Fibroblast of peridontal ligament (primary cell): ENCODE measurements at regions not wholly inside any gene's neighbourhood (a gene's known extent, or its start where the extent isn't known, plus 50 kb on each side); places are given as distances from the start of the nearest gene placed in this dataset.
A peak's percentile ranks its signal among the peaks of the same experiment; 100 is the strongest.
"Not testable (repeated sequence)": the region's sequence is repeated elsewhere in the genome, so short reads cannot be mapped to it uniquely, and the experiment has no call there.

Experiments used
- DNase-seq: peaks from one replicate; pipeline ENCODE4 v3.0.0-alpha.2; 2010; ENCODE audit errors: extremely low read depth

GRCh38 chr4:82247629-82248028 lies 126.2 kb downstream of the HNRNPD start:
- DNase-seq = no peak

DNA sequence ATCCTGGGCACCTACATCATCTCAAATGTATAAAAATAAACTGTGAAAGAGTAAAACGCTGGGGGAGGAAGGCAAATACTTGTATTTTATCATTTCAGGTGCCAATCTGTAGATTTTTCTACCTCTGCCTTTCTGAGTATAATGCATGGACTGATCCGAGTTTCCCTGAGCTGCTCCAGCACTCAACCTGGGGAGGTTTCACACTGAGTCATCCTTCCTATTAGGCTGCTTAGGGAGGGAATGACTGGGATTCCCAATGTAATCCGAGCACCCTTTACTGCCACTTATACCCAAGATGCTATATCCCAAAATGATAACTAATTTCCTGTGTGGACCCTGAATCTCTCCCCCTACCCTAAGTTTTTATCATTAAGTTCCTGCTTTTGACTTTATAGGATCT lies 126.6 kb downstream of the HNRNPD start:
- DNase-seq = no peak

GRCh38 chr4:82241534-82241933 lies 132.3 kb downstream of the HNRNPD start:
- no peak for DNase-seq

- no peak for DNase-seq
These were observed 133.4 kb downstream of the HNRNPD start for GRCh38 chr4:82240410-82240809.

DNA sequence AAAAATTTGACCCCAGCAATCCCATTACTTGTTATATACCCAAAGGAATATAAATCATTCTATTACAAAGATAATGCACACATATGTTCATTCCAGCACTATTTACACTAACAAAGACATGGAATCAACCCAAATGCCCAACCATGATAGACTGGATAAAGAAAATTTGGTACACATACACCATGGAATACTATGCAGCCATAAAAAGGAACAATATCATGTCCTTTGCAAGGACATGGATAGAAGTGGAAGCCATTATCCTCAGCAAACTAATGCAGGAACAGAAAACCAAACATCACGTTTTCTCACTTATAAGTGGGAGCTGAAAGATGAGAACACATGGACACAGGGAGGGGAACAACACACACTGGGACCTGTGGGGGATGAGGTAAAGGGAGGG lies 136.6 kb downstream of the HNRNPD start:
- DNase-seq = not testable (repeated sequence)

- DNase-seq = no peak
These were observed 138.4 kb downstream of the HNRNPD start for GRCh38 chr4:82235346-82235745.

GRCh38 chr4:82232891-82233290 lies 140.9 kb downstream of the HNRNPD start:
- DNase-seq = no peak

DNA sequence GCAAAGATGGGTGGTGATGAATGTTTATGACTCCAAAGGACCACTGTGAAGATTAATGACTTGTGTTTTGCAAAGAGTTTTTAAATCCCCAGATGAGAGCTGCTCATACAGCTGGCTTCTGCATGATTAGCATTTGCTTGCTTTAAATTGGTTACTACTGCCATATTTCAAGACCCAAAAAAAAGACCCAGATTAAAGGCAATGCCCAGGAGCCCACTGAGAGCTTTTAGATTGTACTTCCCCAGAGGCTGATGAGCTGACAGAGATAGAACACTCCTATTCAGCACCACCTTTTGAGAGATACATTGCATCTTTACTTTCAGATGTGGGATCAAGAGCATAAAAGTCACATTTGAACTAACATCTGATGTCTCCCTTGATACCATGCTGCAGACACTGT lies 142.0 kb downstream of the HNRNPD start:
- DNase-seq = no peak

DNA sequence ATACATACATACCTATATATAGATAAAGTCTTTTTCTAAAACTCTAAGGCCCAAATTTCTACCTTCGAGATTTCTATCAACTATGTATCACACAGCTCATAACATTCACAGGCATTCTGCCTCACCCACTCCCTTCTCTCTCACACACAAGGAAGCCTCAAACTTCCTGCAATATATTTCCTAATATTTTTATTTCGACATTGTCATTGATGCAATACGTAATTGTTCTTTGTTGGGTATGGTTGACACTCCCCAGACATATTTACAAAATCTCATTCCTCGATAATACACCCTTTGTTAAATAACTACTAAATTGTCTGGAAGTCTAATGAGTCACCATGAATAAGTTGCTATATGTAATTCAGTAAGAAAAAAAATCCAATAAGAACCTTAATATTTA lies 143.5 kb downstream of the HNRNPD start:
- DNase-seq = no peak

DNA sequence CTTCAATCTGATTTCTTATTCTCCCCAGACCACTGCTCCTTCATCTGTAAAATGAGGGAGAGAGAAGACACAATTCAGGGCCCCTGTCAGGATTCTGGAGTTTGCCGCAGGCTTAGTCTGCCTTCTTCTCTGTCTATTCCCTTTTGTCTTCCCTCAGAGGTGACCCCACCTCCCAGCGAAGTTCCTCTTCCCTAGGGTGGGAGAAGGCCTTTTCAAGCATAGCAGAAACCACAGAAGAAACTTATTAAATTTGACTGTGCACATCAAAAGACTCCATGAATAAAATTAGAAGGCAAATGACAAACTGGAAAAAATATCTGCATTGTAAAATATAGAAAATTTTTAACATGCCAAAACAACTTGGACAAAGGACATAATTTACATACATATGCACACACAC lies 148.8 kb downstream of the HNRNPD start:
- no peak for DNase-seq

GRCh38 chr4:82223715-82224114 lies 150.1 kb downstream of the HNRNPD start:
- no peak for DNase-seq

DNA sequence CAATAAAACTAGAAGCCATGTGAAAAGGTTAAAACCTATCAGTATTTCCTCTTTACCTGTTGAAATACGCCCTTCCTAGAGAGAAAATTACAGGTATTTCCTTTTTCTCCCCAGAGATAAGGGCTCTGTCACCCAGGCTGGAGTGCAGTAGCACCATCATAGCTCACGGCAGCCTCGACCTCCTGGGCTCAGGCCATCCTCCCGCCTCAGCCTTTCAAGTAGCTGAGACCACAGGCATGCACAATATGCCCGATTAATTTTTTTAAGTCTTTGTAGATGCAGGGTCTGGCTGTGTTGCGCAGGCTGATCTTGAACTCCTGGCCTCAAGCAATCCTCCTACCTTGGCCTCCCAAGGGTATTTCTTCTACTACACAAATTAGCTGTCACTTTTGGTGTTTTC lies 154.4 kb downstream of the HNRNPD start:
- no peak for DNase-seq

DNA sequence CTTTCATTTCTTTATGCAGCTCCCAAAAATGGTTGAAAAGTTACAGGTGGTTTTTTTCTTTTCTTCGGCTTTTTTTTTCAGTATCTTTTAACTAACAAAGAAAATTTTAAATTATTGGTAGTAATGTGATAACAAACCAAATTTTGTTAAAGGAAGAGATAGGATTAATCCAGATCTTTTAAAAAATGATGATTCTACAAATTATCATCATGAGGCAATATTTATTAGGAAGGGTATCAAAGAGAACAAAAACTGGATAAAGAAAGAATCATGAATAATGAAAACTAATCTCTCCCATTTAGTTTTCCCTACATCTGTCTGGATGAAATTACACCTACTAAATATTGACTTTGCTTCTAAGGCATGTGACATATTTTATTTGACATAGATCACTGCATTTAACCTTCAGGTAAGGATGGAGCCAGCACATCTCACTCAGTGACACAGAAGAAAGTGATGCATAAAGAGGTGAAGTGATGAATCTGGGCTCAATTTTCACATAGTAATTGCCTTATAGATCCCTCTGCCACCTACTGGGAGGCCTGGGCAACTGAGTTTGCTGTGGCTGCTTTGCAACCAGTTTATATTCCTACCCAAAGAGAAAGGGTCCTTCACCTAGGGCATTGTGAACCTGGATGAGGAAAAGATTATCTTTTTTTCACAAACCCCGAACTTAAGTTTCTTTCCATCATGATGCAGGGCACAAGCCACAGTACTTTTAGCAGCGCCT lies 155.6 kb downstream of the HNRNPD start:
- peak; percentile 1 for DNase-seq

DNA sequence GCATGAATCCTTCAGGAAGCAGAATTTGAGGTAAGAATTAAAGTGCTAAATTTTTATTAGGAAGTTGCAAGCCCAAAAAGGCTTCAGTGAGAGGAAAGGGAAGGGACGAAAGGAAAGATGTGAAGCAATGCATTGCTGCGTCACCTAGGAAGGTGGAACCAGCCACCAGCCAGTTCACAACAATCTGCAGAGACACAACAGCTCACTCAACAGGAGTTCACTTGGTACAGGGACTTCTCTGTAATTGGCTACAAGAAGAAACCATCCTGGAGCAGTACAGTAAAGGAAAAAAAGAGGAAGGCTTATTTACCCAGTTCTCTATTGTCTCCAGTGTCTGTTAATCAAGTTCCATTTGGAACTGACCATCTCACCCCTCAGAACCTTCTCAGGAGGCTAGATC lies 157.6 kb downstream of the HNRNPD start:
- DNase-seq = no peak

GRCh38 chr4:82215800-82216199 lies 158.0 kb downstream of the HNRNPD start:
- no peak for DNase-seq

GRCh38 chr4:82215039-82215438 lies 158.8 kb downstream of the HNRNPD start:
- no peak for DNase-seq

DNA sequence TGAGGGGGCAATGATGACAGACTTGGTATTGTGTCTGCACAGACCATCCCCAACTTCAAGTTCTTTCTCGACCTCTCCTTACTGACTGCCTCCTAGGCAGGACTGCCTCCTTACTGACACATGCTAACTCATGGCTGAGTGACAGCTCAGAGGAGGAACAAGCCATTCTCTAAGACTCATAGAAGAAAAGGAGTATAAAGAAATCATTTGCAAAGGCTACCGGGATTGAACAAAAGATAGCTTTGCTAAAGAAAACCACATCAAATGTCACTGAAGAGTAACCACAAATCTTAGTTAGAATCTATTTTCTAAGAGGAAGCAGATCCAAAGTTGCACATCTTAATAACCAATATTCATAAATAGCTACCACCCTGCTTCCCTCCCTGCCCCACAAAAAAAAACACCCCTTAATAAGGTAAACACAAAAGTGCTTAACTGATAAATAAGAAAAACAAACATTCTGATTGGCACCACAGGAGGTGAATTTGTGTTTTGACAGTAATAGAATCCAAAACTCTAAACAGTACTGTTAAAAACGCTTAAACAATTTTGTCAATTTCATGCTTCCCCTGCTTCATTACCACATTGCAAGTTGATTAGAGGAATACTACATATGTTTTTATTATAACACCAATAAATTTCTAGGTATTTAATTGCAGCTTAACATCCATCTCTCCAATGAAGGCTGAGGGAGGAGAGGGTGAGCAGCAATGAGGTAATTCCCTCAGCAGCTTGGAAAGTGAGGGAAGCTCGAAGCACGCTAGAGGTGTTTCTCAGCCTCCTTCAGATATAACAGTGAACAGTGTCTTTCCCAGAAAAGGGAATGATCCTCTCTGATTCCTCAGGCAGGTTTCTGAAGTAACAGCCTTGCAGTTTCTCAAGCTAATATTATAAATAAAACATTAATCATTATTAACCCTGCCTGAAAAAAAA lies 160.0 kb downstream of the HNRNPD start:
- DNase-seq = no peak

- peak; percentile 42 for DNase-seq
These were observed 171.8 kb downstream of the HNRNPD start for GRCh38 chr4:82201805-82202641.

GRCh38 chr4:82201303-82201702 lies 172.5 kb downstream of the HNRNPD start:
- DNase-seq = no peak

DNA sequence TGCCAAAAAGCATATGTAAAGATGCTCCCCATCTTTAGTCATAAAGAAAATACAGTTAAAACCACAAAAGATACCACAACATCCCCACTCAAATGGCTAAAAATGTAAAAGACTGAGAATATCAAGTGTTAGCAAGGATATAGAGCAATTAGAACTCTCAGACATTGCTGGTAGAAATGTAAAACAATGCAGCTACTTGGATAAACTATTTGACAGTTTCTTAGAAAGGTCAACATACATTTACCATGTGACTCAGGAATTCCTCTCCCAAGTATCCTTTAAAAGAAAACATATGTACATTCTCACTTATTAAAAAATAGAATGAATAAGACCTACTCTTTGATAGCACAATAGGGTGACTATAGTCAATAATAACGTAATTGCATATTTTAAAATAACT lies 173.7 kb downstream of the HNRNPD start:
- no peak for DNase-seq

DNA sequence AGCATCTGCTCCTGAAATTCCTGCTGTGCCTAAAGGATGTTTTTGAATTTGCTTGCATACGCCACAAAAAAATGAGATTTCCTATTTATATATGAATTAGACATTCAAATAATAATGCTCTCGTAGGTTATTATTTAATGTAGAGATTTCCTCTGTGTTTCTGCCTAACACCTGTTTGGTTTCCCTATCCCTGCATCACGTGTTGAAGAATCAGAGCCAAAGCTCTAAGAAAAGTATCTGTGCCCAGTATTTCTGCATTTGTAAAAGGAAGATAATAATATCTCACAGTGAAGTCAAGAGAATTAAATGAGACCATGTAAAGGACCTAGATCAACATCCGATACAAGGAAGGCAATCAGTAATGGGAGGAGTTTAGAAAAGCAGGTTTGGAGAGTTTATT lies 179.5 kb downstream of the HNRNPD start:
- no peak for DNase-seq

DNA sequence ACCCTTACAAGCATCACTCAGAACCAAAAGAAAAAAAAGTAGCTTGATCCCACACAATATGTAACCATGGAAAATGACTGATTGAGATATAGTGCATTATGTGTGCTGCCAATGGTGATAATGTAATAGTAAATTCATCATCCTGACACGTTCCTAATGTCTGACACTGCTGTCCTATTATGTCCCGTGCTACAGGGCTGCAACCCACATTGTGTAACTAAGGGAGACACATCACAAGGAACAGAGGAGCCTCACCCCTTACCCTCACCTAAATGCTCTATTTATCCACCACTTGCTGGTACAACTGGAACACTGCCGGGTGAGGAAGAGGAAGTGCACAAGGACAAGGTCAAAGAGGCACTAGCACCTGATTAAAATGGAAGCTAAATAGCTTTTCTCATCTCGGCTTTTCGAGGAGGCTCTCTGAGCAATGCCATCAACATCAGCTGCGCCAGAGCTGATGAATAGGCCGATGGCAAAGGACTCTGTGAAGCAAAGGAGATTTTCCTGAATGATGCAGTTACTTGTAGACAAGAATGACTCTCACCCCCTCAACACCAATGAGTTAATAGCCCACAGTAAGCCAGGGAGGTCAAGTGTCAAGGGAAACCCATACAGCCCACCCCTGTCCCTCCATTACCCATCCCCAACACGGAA lies 181.6 kb downstream of the HNRNPD start:
- DNase-seq = no peak
